ENCODE measurements at regions not wholly inside any gene's neighbourhood (a gene's known extent, or its start where the extent isn't known, plus 50 kb on each side); places are given as distances from the start of the nearest gene placed in this dataset.

DNA sequence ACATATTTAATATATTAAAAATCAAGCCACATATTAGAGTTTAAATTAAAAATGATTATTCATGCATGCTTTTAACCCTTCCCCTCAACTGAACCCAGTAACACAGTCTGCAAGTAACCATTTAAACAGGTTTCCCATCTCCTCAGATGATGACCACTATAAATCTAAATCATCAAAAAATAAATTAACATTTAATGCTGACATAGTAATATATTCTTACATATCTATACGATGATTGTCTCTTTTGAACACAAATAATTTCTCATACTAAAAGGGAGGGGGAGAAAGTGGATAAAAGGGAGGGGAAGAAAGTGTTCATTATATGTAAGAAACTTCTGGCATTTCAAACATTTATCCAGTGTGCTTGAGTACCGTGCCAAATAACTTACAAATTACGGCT lies 701.6 kb downstream of the MTRR start:
- no peak for DNase-seq (ENCODE audit: low read depth)
- TF ChIP-seq, protein P1, sequence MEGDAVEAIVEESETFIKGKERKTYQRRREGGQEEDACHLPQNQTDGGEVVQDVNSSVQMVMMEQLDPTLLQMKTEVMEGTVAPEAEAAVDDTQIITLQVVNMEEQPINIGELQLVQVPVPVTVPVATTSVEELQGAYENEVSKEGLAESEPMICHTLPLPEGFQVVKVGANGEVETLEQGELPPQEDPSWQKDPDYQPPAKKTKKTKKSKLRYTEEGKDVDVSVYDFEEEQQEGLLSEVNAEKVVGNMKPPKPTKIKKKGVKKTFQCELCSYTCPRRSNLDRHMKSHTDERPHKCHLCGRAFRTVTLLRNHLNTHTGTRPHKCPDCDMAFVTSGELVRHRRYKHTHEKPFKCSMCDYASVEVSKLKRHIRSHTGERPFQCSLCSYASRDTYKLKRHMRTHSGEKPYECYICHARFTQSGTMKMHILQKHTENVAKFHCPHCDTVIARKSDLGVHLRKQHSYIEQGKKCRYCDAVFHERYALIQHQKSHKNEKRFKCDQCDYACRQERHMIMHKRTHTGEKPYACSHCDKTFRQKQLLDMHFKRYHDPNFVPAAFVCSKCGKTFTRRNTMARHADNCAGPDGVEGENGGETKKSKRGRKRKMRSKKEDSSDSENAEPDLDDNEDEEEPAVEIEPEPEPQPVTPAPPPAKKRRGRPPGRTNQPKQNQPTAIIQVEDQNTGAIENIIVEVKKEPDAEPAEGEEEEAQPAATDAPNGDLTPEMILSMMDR (conservative IDR thresholded peaks at IDR 0.05; ENCODE audit: low read depth, low read length) = no peak

DNA sequence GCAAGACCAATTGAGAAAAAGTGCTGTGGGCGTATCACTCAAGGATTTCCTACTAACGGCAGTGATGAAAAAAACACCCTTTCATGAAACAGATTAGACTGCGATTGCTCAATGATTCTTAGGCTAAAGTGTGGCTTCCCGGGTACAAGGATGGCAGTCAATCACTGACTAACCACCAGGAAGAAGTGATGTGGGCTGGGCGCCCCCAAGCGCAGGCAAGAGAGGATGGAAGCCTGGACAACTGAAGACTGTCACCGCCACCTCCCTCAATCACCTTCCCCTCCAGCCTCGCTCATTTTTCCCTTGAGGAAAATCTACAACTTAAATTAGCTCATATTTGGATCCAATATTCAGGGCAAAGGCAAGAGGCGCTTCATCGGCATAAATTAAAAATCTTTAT lies 707.2 kb downstream of the MTRR start:
- TF ChIP-seq, protein P1 (conservative IDR thresholded peaks at IDR 0.05; ENCODE audit: low read depth, low read length) = no peak
- DNase-seq (ENCODE audit: low read depth) = no peak
- H3K4me3 ChIP-seq (ENCODE audit: low read depth, low read length) = no peak overlapping the region

More for the DNA sequence above, 701.6 kb downstream of the MTRR start:
- H3K4me3 ChIP-seq (ENCODE audit: low read depth, low read length) = no peak overlapping the region

DNA sequence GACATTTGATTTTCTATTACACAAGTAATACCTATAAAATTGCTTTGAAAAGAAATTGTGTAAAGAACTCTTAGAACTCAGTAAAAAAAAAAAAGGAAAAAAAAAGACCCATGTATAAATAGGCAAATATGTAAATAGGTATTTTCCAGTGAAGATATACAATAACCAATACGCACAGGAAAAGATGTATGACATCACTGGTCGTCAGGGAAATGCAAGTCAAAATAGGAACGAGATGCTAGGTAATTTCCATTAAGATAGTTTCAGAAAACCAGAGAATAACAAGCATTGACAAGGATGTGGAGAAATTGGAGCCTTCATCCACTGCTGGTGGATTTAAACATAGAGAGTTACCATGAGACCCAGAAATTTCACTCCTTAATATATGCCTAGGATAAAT lies 708.8 kb downstream of the MTRR start:
- TF ChIP-seq, protein P1 (conservative IDR thresholded peaks at IDR 0.05; ENCODE audit: low read depth, low read length) = no peak
- peak; percentile 47 for DNase-seq (ENCODE audit: low read depth)
- H3K4me3 ChIP-seq (ENCODE audit: low read depth, low read length) = no peak overlapping the region

DNA sequence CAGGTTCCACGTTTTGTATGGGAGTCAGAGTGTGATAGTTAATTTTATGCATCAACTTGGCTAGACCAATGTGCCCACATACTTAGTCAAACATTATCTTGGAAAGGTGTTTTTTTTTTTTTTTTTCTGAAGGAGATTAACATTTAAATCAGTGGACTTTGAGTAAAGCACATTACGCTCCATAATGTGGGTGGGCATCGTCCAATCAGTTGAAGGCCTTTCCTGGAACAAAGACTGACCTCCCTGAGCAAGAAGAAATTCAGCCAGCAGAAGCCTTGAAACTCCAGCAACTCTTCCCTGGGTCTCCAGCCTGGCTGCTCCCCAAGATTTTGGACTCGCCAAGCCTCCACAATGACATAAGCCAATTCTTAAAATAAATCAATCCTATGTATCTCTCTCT lies 711.4 kb downstream of the MTRR start:
- no peak overlapping the region for H3K4me3 ChIP-seq (ENCODE audit: low read depth, low read length)
- TF ChIP-seq, protein P1 (conservative IDR thresholded peaks at IDR 0.05; ENCODE audit: low read depth, low read length) = no peak
- DNase-seq (ENCODE audit: low read depth) = no peak

DNA sequence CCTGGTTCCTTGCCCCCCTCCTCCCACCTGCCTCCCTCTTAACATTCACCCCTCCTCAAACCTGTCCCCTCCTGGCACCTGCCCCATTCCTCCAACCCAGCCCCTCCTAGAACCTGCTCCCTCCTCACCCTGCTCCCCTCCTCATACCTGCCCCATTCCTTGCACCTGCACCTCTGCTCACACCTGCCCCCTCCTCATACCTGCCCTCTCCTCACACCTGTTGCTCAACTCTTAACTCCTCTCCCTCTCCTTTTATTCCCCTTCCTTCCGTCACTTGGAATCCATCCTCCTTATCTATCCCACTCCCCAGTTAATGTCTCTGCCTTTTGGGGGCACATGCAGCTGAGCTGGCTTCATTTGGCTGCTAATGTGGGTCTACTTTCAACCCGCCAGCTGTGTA lies 712.1 kb downstream of the MTRR start:
- no peak overlapping the region for H3K4me3 ChIP-seq (ENCODE audit: low read depth, low read length)
- TF ChIP-seq, protein P1 (conservative IDR thresholded peaks at IDR 0.05; ENCODE audit: low read depth, low read length) = no peak
- DNase-seq (ENCODE audit: low read depth) = no peak

DNA sequence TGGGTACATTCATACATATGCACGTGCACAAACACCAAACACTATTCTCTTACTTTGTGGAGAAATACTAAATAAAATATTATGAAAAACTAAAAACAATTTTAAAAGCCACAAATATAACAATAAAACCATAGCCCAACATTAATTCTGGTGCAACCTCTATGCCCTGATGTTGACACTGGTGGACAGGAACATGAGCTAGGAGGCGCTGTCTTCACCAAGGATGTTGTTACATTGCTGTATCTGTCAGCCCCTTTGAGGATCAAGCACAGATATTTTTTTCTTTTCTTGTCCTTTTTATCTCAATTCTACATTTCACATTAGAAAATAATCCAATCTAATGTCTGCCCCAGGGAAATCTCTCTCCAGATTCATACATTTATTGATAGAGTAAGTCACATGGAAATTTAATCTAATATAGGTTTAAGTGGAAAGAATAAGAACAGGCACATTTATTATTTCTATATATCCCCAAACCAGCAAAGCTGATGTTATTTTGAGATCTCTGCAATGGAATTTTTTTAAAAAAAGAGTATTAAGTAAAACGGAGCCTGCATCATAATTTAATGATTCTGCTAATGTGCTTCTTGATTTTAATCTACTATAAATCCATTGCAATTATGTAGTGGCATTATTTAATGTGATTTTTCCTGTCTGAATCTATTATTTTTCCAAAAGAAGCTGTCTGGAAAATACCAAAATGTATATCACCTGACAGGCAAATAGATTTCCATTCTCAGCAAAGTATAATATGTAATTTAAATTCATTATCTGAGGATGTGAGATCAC lies 716.5 kb downstream of the MTRR start:
- H3K4me3 ChIP-seq (ENCODE audit: low read depth, low read length) = no peak overlapping the region
- TF ChIP-seq, protein P1 (conservative IDR thresholded peaks at IDR 0.05; ENCODE audit: low read depth, low read length) = peak; percentile 54
- peak; percentile 23 for DNase-seq (ENCODE audit: low read depth)

DNA sequence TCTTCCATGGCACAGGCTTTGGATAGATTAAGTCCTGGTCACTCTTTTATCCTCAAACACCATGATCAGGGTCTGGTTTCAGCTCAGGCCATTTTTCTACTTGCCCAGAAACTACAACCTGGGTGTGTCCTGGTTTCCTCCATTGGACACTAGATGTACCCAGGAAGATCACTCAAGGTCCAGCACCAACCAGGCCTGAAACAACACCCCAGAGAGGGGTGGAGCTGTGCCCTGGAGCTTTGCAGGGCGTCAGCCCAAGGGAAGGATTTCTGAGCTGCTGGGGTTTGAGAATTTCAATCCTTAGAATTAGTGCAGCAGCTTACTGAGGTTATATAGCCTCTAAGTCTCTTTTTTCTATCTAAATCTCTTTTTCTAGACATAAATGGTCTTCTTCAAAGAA lies 722.0 kb downstream of the MTRR start:
- no peak overlapping the region for H3K4me3 ChIP-seq (ENCODE audit: low read depth, low read length)
- no peak for DNase-seq (ENCODE audit: low read depth)
- TF ChIP-seq, protein P1 (conservative IDR thresholded peaks at IDR 0.05; ENCODE audit: low read depth, low read length) = no peak

Data from choroid plexus epithelial cell (primary cell).